ENCODE measurements at regions not wholly inside any gene's neighbourhood (a gene's known extent, or its start where the extent isn't known, plus 50 kb on each side); places are given as distances from the start of the nearest gene placed in this dataset.
A peak's percentile ranks its signal among the peaks of the same experiment; 100 is the strongest.

GRCh38 chr2:182642328-182642727 lies 73.7 kb upstream of the DNAJC10 start:
- CTCF ChIA-PET: no interaction called here
- no peaks in the 10 kb centered on the region for H3K4me1 ChIP-seq
- peak; percentile 86 to 99 for ATAC-seq
- H3K27ac ChIP-seq: no peak overlapping the region
- FAIRE-seq: no peak
- H3K4me3 ChIP-seq: no peak overlapping the region
- POLR2A ChIA-PET: no interaction called here
- no peaks in the 10 kb centered on the region for H3K9me3 ChIP-seq
- WGBS (ENCODE audit: missing lambda C conversion rate): 57% methylated on average over 3 of the region's 3 CpGs
- H3K4me2 ChIP-seq: no peak overlapping the region
- peak; percentile 3 to 63 for DNase-seq (ENCODE audit: low read depth in 1 of 2, low spot score in 1 of 2)
- TF ChIP-seq KDM5A (IDR thresholded peaks at IDR 0.05): no peak
- no peak for TF ChIP-seq BCL3 (IDR thresholded peaks at IDR 0.05)
- TF ChIP-seq PHF8 (IDR thresholded peaks at IDR 0.05; ENCODE audit: borderline replicate concordance, low read depth): no peak
- TF ChIP-seq RFX5 (IDR thresholded peaks at IDR 0.05): peak; percentile 97
- no peak for TF ChIP-seq FOXS1 (CRISPR knock-in tag; IDR thresholded peaks at IDR 0.05)

- ATAC-seq (no peak), DNase-seq (ENCODE audit: low read depth in 1 of 2, low spot score in 1 of 2) (no peak), FAIRE-seq (no peak)
- ChIA-PET POLR2A (no interaction called here), CTCF (interaction anchor here (0.7 to 4.1 kb wide), 2 partner anchors 10 to 461 kb away, joined by 8 to 66 read pairs; no protein-coding TSS in a partner anchor)
- 85% methylated on average over 5 of the region's 5 CpGs for WGBS (ENCODE audit: missing lambda C conversion rate)
- no peaks in the 10 kb centered on the region for H3K9me3 ChIP-seq
- no peak overlapping the region for H3K4me3 ChIP-seq
- no peak overlapping the region for H3K27ac ChIP-seq
- H3K4me1 ChIP-seq: no peaks in the 10 kb centered on the region
- TF ChIP-seq EHF (CRISPR knock-in tag; IDR thresholded peaks at IDR 0.05) (no peak), E2F6 (IDR thresholded peaks at IDR 0.05; ENCODE audit: borderline replicate concordance, low read depth) (no peak), PHF8 (IDR thresholded peaks at IDR 0.05; ENCODE audit: borderline replicate concordance, low read depth) (no peak), SREBF2 (IDR thresholded peaks at IDR 0.05) (no peak), HES2 (IDR thresholded peaks at IDR 0.05) (no peak), HOXB5 (CRISPR knock-in tag; IDR thresholded peaks at IDR 0.05) (no peak), TFCP2L1 (CRISPR knock-in tag; IDR thresholded peaks at IDR 0.05) (no peak), NFE2L2 (conservative IDR thresholded peaks at IDR 0.05; ENCODE audit: low read length) (no peak), GATA3 (IDR thresholded peaks at IDR 0.05; ENCODE audit: borderline replicate concordance) (no peak), MAX (IDR thresholded peaks at IDR 0.05) (no peak), CTCF (IDR thresholded peaks at IDR 0.05) (no peak), MYC (IDR thresholded peaks at IDR 0.05; ENCODE audit: borderline replicate concordance, low read length) (no peak), MAFK (IDR thresholded peaks at IDR 0.05; ENCODE audit: partially characterized antibody) (no peak), RFX5 (IDR thresholded peaks at IDR 0.05) (no peak), FOSB (CRISPR knock-in tag; IDR thresholded peaks at IDR 0.05) (no peak), RAD21 (conservative IDR thresholded peaks at IDR 0.05 in 1 of 2, IDR thresholded peaks at IDR 0.05 in 1 of 2) (no peak)
- H3K4me2 ChIP-seq: no peak overlapping the region
These were observed 69.1 kb upstream of the DNAJC10 start for GRCh38 chr2:182646763-182647498.

- Histone ChIP-seq H3K4me3 (no peak overlapping the region), H3K27ac (no peak overlapping the region), H3K4me2 (no peak overlapping the region), H3K9me3 (no peaks in the 10 kb centered on the region), H3K4me1 (no peaks in the 10 kb centered on the region)
- DNase-seq (ENCODE audit: low read depth in 1 of 2, low spot score in 1 of 2) (no peak), ATAC-seq (no peak), FAIRE-seq (no peak)
- ChIA-PET CTCF (interaction anchor here (1.0 to 4.1 kb wide), 2 partner anchors 462 to 466 kb away, joined by 3 to 66 read pairs; no protein-coding TSS in a partner anchor), POLR2A (no interaction called here)
- TF ChIP-seq SREBF2 (IDR thresholded peaks at IDR 0.05) (no peak), POLR2AphosphoS2 (conservative IDR thresholded peaks at IDR 0.05; ENCODE audit: low read length) (no peak), SMC3 (IDR thresholded peaks at IDR 0.05) (no peak)
- 57% methylated on average over 2 of the region's 2 CpGs for WGBS (ENCODE audit: missing lambda C conversion rate)
These were observed 68.6 kb upstream of the DNAJC10 start for GRCh38 chr2:182647499-182647787.
